ENCODE measurements at regions not wholly inside any gene's neighbourhood (a gene's known extent, or its start where the extent isn't known, plus 50 kb on each side); places are given as distances from the start of the nearest gene placed in this dataset.

- Histone ChIP-seq H3K79me2 (ENCODE audit: control insufficient read depth, insufficient read depth, low read length) (no peaks in the 10 kb centered on the region), H3K4me1 (ENCODE audit: control insufficient read depth, extremely low read depth, insufficient read depth, low read length) (no peaks in the 10 kb centered on the region), H2AFZ (ENCODE audit: low read length) (no peak overlapping the region), H3K9ac (ENCODE audit: insufficient read depth, low read length) (no peak overlapping the region), H3K27ac (ENCODE audit: insufficient read depth, low read length) (no peak overlapping the region), H3K9me3 (ENCODE audit: control insufficient read depth, insufficient read depth, low read depth, low read length) (no peaks in the 10 kb centered on the region), H3K4me2 (ENCODE audit: extremely low read depth, insufficient read depth, low read length) (no peak overlapping the region), H4K20me1 (ENCODE audit: control insufficient read depth, extremely low read depth, insufficient read depth, low read length) (no peaks in the 10 kb centered on the region), H3K4me3 (replicated peaks in 1 of 4; ENCODE audit: control extremely low read depth in 1 of 4, insufficient read depth in 1 of 4, low read depth in 3 of 4, low read length in 4 of 4) (no peak overlapping the region), H3K27me3 (ENCODE audit: control insufficient read depth, insufficient read depth, low read length) (no peaks in the 10 kb centered on the region), H3K36me3 (ENCODE audit: control insufficient read depth, insufficient read depth, low read length) (no peaks in the 10 kb centered on the region)
- TF ChIP-seq CTCF (conservative IDR thresholded peaks at IDR 0.05 in 1 of 2, IDR thresholded peaks at IDR 0.05 in 1 of 2; ENCODE audit: low read depth in 1 of 2, low read length in 2 of 2) (no peak), EZH2 (IDR thresholded peaks at IDR 0.05; ENCODE audit: low read length, missing control alignments) (peak; percentile 42)
- no peak for DNase-seq (ENCODE audit: low read depth in 2 of 2)
Measured at GRCh38 chr9:96163712-96164111, 138.3 kb downstream of the HSD17B3 start.

DNA sequence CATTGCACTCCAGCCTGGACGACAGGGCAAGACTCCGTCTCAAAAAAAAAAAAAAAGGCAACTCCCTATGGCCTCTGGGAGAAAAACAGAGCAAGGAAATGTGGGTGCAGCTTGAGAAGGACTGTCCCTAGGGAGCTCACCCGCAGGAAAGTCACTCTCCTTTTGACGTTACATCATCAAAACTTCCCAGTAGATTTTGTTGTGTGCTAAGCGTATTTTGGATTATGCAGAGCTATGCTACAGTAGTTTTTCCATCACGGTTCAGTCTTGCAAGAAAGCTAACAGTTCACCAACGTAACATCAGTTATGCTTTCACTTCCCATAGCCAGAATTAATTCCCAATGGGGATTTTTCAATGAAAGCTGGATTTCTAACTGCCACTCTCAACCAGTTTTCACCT, 138.8 kb downstream of the HSD17B3 start:
- no peaks in the 10 kb centered on the region for H3K79me2 ChIP-seq (ENCODE audit: control insufficient read depth, insufficient read depth, low read length)
- no peaks in the 10 kb centered on the region for H3K9me3 ChIP-seq (ENCODE audit: control insufficient read depth, insufficient read depth, low read depth, low read length)
- no peak for DNase-seq (ENCODE audit: low read depth in 2 of 2)
- no peak overlapping the region for H3K27ac ChIP-seq (ENCODE audit: insufficient read depth, low read length)
- H3K27me3 ChIP-seq (ENCODE audit: control insufficient read depth, insufficient read depth, low read length) = no peaks in the 10 kb centered on the region
- TF ChIP-seq EZH2 (IDR thresholded peaks at IDR 0.05; ENCODE audit: low read length, missing control alignments) = no peak
- no peak for TF ChIP-seq CTCF (conservative IDR thresholded peaks at IDR 0.05 in 1 of 2, IDR thresholded peaks at IDR 0.05 in 1 of 2; ENCODE audit: low read depth in 1 of 2, low read length in 2 of 2)
- no peaks in the 10 kb centered on the region for H3K36me3 ChIP-seq (ENCODE audit: control insufficient read depth, insufficient read depth, low read length)
- H3K4me1 ChIP-seq (ENCODE audit: control insufficient read depth, extremely low read depth, insufficient read depth, low read length) = no peaks in the 10 kb centered on the region
- no peak overlapping the region for H3K4me3 ChIP-seq (replicated peaks in 1 of 4; ENCODE audit: control extremely low read depth in 1 of 4, insufficient read depth in 1 of 4, low read depth in 3 of 4, low read length in 4 of 4)
- H3K4me2 ChIP-seq (ENCODE audit: extremely low read depth, insufficient read depth, low read length) = no peak overlapping the region
- H2AFZ ChIP-seq (ENCODE audit: low read length) = no peak overlapping the region
- no peaks in the 10 kb centered on the region for H4K20me1 ChIP-seq (ENCODE audit: control insufficient read depth, extremely low read depth, insufficient read depth, low read length)
- no peak overlapping the region for H3K9ac ChIP-seq (ENCODE audit: insufficient read depth, low read length)

- Histone ChIP-seq H3K4me3 (replicated peaks in 1 of 4; ENCODE audit: control extremely low read depth in 1 of 4, insufficient read depth in 1 of 4, low read depth in 3 of 4, low read length in 4 of 4) (no peak overlapping the region), H3K36me3 (ENCODE audit: control insufficient read depth, insufficient read depth, low read length) (no peaks in the 10 kb centered on the region), H3K4me2 (ENCODE audit: extremely low read depth, insufficient read depth, low read length) (no peak overlapping the region), H3K9ac (ENCODE audit: insufficient read depth, low read length) (no peak overlapping the region), H3K27ac (ENCODE audit: insufficient read depth, low read length) (no peak overlapping the region), H2AFZ (ENCODE audit: low read length) (no peak overlapping the region), H3K79me2 (ENCODE audit: control insufficient read depth, insufficient read depth, low read length) (no peaks in the 10 kb centered on the region), H3K27me3 (ENCODE audit: control insufficient read depth, insufficient read depth, low read length) (no peaks in the 10 kb centered on the region), H4K20me1 (ENCODE audit: control insufficient read depth, extremely low read depth, insufficient read depth, low read length) (no peaks in the 10 kb centered on the region), H3K4me1 (ENCODE audit: control insufficient read depth, extremely low read depth, insufficient read depth, low read length) (no peaks in the 10 kb centered on the region), H3K9me3 (ENCODE audit: control insufficient read depth, insufficient read depth, low read depth, low read length) (no peaks in the 10 kb centered on the region)
- no peak for DNase-seq (ENCODE audit: low read depth in 2 of 2)
- TF ChIP-seq EZH2 (IDR thresholded peaks at IDR 0.05; ENCODE audit: low read length, missing control alignments) (no peak), CTCF (conservative IDR thresholded peaks at IDR 0.05 in 1 of 2, IDR thresholded peaks at IDR 0.05 in 1 of 2; ENCODE audit: low read depth in 1 of 2, low read length in 2 of 2) (no peak)
Measured at GRCh38 chr9:96161819-96162218, 140.2 kb downstream of the HSD17B3 start.
